ENCODE measurements at regions not wholly inside any gene's neighbourhood (a gene's known extent, or its start where the extent isn't known, plus 50 kb on each side); places are given as distances from the start of the nearest gene placed in this dataset.

- 73 to 88% (median 79%) methylated on average over 5 of the region's 5 CpGs for WGBS, 4 donors
- Histone ChIP-seq H3K27ac (no peak overlapping the region), H3K27me3 (no peaks in the 10 kb centered on the region), H3K9me3 (replicated peaks in 1 of 3) (no peaks in the 10 kb centered on the region), H3K36me3 (replicated peaks in 1 of 2) (no peaks in the 10 kb centered on the region), H3K4me1 (replicated peaks in 1 of 2) (no peaks in the 10 kb centered on the region), H3K4me3 (no peak overlapping the region)
- intact Hi-C loops (cut with DNase I) = no loop called here
- no peak for DNase-seq
- TF ChIP-seq CTCF (IDR thresholded peaks at IDR 0.05) = no peak
- TF ChIP-seq POLR2A (IDR thresholded peaks at IDR 0.05) = no peak
Observed at GRCh38 chr4:44002368-44002767, 446.2 kb downstream of the KCTD8 start.

GRCh38 chr4:44016570-44017421 lies 431.8 kb downstream of the KCTD8 start:
- Histone ChIP-seq H3K27me3 (no peaks in the 10 kb centered on the region), H3K4me3 (no peak overlapping the region), H3K9me3 (replicated peaks in 1 of 3) (no peaks in the 10 kb centered on the region), H3K36me3 (replicated peaks in 1 of 2) (no peaks in the 10 kb centered on the region), H3K4me1 (replicated peaks in 1 of 2) (no peaks in the 10 kb centered on the region), H3K27ac (no peak overlapping the region)
- intact Hi-C loops (cut with DNase I) = no loop called here
- whole genome bisulfite sequencing, 4 donors = 88 to 94% (median 91%) methylated on average over 12 to 18 of the region's 18 CpGs
- no peak for TF ChIP-seq CTCF (IDR thresholded peaks at IDR 0.05)
- TF ChIP-seq POLR2A (IDR thresholded peaks at IDR 0.05) = no peak
- no peak for DNase-seq

DNA sequence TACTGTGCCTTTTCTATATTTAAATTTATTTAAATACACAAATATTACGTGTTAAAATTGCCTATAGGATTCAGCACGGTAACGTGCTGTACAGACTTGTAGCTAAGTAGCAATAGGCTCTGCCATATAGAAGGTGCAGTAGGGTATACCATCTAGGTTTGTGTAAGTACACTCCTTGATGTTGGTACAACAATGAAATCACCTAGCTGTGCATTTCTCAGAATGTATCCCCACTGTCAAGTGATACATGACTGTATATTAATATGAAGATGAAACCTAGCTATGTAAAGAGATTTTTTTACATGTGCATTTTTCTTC lies 431.2 kb downstream of the KCTD8 start:
- TF ChIP-seq POLR2A (IDR thresholded peaks at IDR 0.05) = no peak
- TF ChIP-seq CTCF (IDR thresholded peaks at IDR 0.05) = no peak
- intact Hi-C loops (cut with DNase I) = no loop called here
- H3K27ac ChIP-seq = no peak overlapping the region
- 87 to 92% (median 90%) methylated on average over 3 of the region's 3 CpGs for WGBS, 4 donors
- no peak overlapping the region for H3K4me3 ChIP-seq
- DNase-seq = no peak
- H3K27me3 ChIP-seq = no peaks in the 10 kb centered on the region
- H3K4me1 ChIP-seq (replicated peaks in 1 of 2) = no peaks in the 10 kb centered on the region
- H3K36me3 ChIP-seq (replicated peaks in 1 of 2) = no peaks in the 10 kb centered on the region
- no peaks in the 10 kb centered on the region for H3K9me3 ChIP-seq (replicated peaks in 1 of 3)

GRCh38 chr4:44019721-44020120 lies 428.9 kb downstream of the KCTD8 start:
- TF ChIP-seq CTCF (IDR thresholded peaks at IDR 0.05) = no peak
- no peak for TF ChIP-seq POLR2A (IDR thresholded peaks at IDR 0.05)
- no peaks in the 10 kb centered on the region for H3K27me3 ChIP-seq
- H3K36me3 ChIP-seq (replicated peaks in 1 of 2) = no peaks in the 10 kb centered on the region
- DNase-seq = no peak
- H3K9me3 ChIP-seq (replicated peaks in 1 of 3) = no peaks in the 10 kb centered on the region
- no peak overlapping the region for H3K27ac ChIP-seq
- H3K4me1 ChIP-seq (replicated peaks in 1 of 2) = no peaks in the 10 kb centered on the region
- 48 to 72% (median 64%) methylated on average over 1 of the region's 1 CpG for WGBS, 4 donors
- intact Hi-C loops (cut with DNase I) = no loop called here
- H3K4me3 ChIP-seq = no peak overlapping the region

Measured in adrenal gland (tissue), 9 donors.